SK-N-SH (cell line): ENCODE measurements at regions not wholly inside any gene's neighbourhood (a gene's known extent, or its start where the extent isn't known, plus 50 kb on each side); places are given as distances from the start of the nearest gene placed in this dataset.

Experiments used
- CTCF ChIA-PET: fragments of 300-600, 350-600 bp; formaldehyde crosslinking; extraction: SDS; loops from one replicate; lab custom pipeline; 2021; lab: Yijun Ruan, JAX
- POLR2A ChIA-PET: fragments of 350-600 bp; sonication (Branson Sonifier 250); formaldehyde crosslinking; extraction: SDS; loops from one replicate; lab custom pipeline; 2020; ENCODE audit warnings: antibody characterized with exemption, inconsistent platforms; lab: Yijun Ruan, JAX
- DNase-seq: peaks from one replicate; pipeline ENCODE4 v3.0.0; 2012
- H2AFZ ChIP-seq: fragments of 200-600 bp; sonication (generic); 2 replicates; pipeline ENCODE4 v1.8.1; 2016; ENCODE audit warnings: antibody characterized with exemption, mild to moderate bottlenecking, low read depth
- H3F3A ChIP-seq: fragments of 200-600 bp; sonication (generic); replicated peaks from 2 replicates; pipeline ENCODE3; 2016; ENCODE audit warnings: antibody characterized with exemption, mild to moderate bottlenecking; ENCODE audit not compliant: insufficient read depth
- H3K27ac ChIP-seq, 2 experiments: fragments of 200-500 bp in 1 of 2; fragments of 200-600 bp in 1 of 2; sonication (Bioruptor generic) in 1 of 2; sonication (generic), shearing (Covaris generic) in 1 of 2; 2 replicates each; pipeline versions ENCODE4 v1.5.1 to v1.6.1; 2014 to 2016; ENCODE audit warnings: low read depth in 2 of 2, inconsistent platforms in 1 of 2, low read length in 1 of 2, mild to moderate bottlenecking in 1 of 2, mixed read lengths in 1 of 2
- H3K27me3 ChIP-seq: fragments of 200-600 bp; sonication (generic), shearing (Covaris generic); 2 replicates; pipeline ENCODE4 v1.6.1; 2016; ENCODE audit warnings: mixed run types; ENCODE audit not compliant: insufficient read depth
- H3K36me3 ChIP-seq, 2 experiments: fragments of 200-500 bp in 1 of 2; fragments of 200-600 bp in 1 of 2; sonication (Bioruptor generic) in 1 of 2; sonication (generic) in 1 of 2; replicated peaks in 1 of 2; 2 replicates each; pipeline versions ENCODE3 to v1.5.1; 2014 to 2016; ENCODE audit warnings: low read length in 1 of 2, mild to moderate bottlenecking in 1 of 2; ENCODE audit not compliant: insufficient read depth in 2 of 2, control insufficient read depth in 1 of 2
- H3K4me1 ChIP-seq, 2 experiments: fragments of 200-500 bp in 1 of 2; fragments of 200-600 bp in 1 of 2; sonication (Bioruptor generic) in 1 of 2; sonication (generic), shearing (Covaris generic) in 1 of 2; 2 replicates each; pipeline versions ENCODE4 v1.5.1 to v1.6.1; 2014 to 2016; ENCODE audit warnings: low read depth in 1 of 2, low read length in 1 of 2, mixed run types in 1 of 2; ENCODE audit not compliant: insufficient read depth in 2 of 2, control insufficient read depth in 1 of 2
- H3K4me2 ChIP-seq: fragments of 200-600 bp; sonication (generic), shearing (Covaris generic); 2 replicates; pipeline ENCODE4 v1.6.1; 2017; ENCODE audit warnings: mixed run types
- H3K4me3 ChIP-seq, 2 experiments: fragments of 200-500 bp in 1 of 2; fragments of 200-600 bp in 1 of 2; sonication (Bioruptor generic) in 1 of 2; sonication (generic), shearing (Covaris generic) in 1 of 2; 2 replicates each; pipeline versions ENCODE4 v1.5.1 to v1.8.1; 2014 to 2016; ENCODE audit warnings: low read depth in 2 of 2, inconsistent platforms in 1 of 2, low read length in 1 of 2, mild to moderate bottlenecking in 1 of 2, mixed read lengths in 1 of 2, moderate library complexity in 1 of 2
- H3K79me2 ChIP-seq: fragments of 200-600 bp; sonication (generic); 2 replicates; pipeline ENCODE4 v1.8.1; 2017; ENCODE audit warnings: mild to moderate bottlenecking; ENCODE audit not compliant: insufficient read depth
- H3K9ac ChIP-seq: fragments of 200-600 bp; sonication (generic); 2 replicates; pipeline ENCODE4 v1.6.1; 2017; ENCODE audit warnings: mixed run types
- H3K9me2 ChIP-seq: fragments of 200-600 bp; sonication (generic); 2 replicates; pipeline ENCODE4 v1.6.1; 2017; ENCODE audit warnings: mixed run types
- H3K9me3 ChIP-seq: fragments of 200-600 bp; sonication (generic); 2 replicates; pipeline ENCODE4 v1.6.1; 2017; ENCODE audit warnings: mixed run types, mild to moderate bottlenecking, moderate library complexity
- H4K20me1 ChIP-seq: fragments of 200-600 bp; sonication (generic); 2 replicates; pipeline ENCODE4 v1.6.1; 2017; ENCODE audit warnings: mild to moderate bottlenecking, mixed run types; ENCODE audit not compliant: insufficient read depth
- CTCF ChIP-seq: fragments of 200-600 bp; sonication (generic); IDR thresholded peaks from 2 replicates; pipeline ENCODE4 v1.6.1; 2017; ENCODE audit warnings: antibody characterized with exemption, mild to moderate bottlenecking, moderate library complexity
- ELF1 ChIP-seq: IDR thresholded peaks from 2 replicates; pipeline ENCODE4 v1.4.0; 2012
- FOSL2 ChIP-seq: IDR thresholded peaks from 2 replicates; pipeline ENCODE4 v1.4.0; 2012; ENCODE audit warnings: low read depth, mild to moderate bottlenecking, moderate library complexity, borderline replicate concordance
- GABPA ChIP-seq: IDR thresholded peaks from 2 replicates; pipeline ENCODE4 v1.4.0; 2012; ENCODE audit warnings: low read depth, mild to moderate bottlenecking
- JUND ChIP-seq: IDR thresholded peaks from 2 replicates; pipeline ENCODE4 v1.4.0; 2012
- MEF2A ChIP-seq: IDR thresholded peaks from 2 replicates; pipeline ENCODE4 v1.4.0; 2012; ENCODE audit warnings: low read depth, borderline replicate concordance
- MXI1 ChIP-seq: IDR thresholded peaks from 2 replicates; pipeline ENCODE4 v1.6.1; 2012; ENCODE audit warnings: mild to moderate bottlenecking, low read depth, low read length, improper control_type of control experiment
- NFIC ChIP-seq: IDR thresholded peaks from 2 replicates; pipeline ENCODE4 v1.4.0; 2012; ENCODE audit warnings: borderline replicate concordance
- PBX3 ChIP-seq: IDR thresholded peaks from 2 replicates; pipeline ENCODE4; 2012
- RAD21 ChIP-seq: IDR thresholded peaks from 2 replicates; pipeline ENCODE4 v1.6.1; 2012; ENCODE audit warnings: mild to moderate bottlenecking, low read length
- RCOR1 ChIP-seq: fragments of 150-350 bp; IDR thresholded peaks from 2 replicates; pipeline ENCODE4 v1.6.1; 2017; ENCODE audit warnings: antibody characterized with exemption, low read length
- SIN3A ChIP-seq: IDR thresholded peaks from 2 replicates; pipeline ENCODE4 v1.6.1; 2012; ENCODE audit warnings: low read depth, mild to moderate bottlenecking, low read length, moderate library complexity, borderline replicate concordance
- TCF12 ChIP-seq: IDR thresholded peaks from 2 replicates; pipeline ENCODE4 v1.4.0; 2012
- ZBTB33 ChIP-seq: IDR thresholded peaks from 2 replicates; pipeline ENCODE4 v1.4.0; 2012; ENCODE audit warnings: low read depth, borderline replicate concordance
- WGBS: methylation state at CpG from one replicate; pipeline ENCODE4 v1.1.6; 2017; ENCODE audit warnings: low lambda C conversion rate; 5-methylcytosine and 5-hydroxymethylcytosine counted together

- Histone ChIP-seq H4K20me1 (peaks cover 5% of the 10 kb centered on the region; the same call in 1 of the 2 replicates), H3K9me3 (no peaks in the 10 kb centered on the region), H2AFZ (no peak overlapping the region), H3K4me3 (no peak overlapping the region), H3K9ac (no peak overlapping the region), H3K9me2 (no peaks in the 10 kb centered on the region), H3K4me2 (peak overlapping the region; percentile 20; the same call in 1 of the 2 replicates), H3K27me3 (no peaks in the 10 kb centered on the region), H3F3A (peaks cover 20% of the 10 kb centered on the region), H3K27ac (peak overlapping the region; percentile 18 to 44; a peak in 2 of 4 replicates)
- 56% methylated on average over 2 of the region's 2 CpGs for WGBS
- DNase-seq: no peak
- POLR2A ChIA-PET: no interaction called here
- TF ChIP-seq CTCF (no peak), PBX3 (peak; percentile 75), MXI1 (no peak), TCF12 (0 out of 2 replicates have a peak, but pooled peaks have one; percentile 9), RAD21 (no peak), FOSL2 (peak; percentile 9; the same call in 1 of the 2 replicates)
- TF ChIP-seq, all 33 proteins: peak for 3
- Histone ChIP-seq H3K79me2 (peaks cover 38% of the 10 kb centered on the region), H3K4me1 (peaks cover 3 to 33% of the 10 kb centered on the region in 2 experiments), H3K36me3 (no peaks in the 10 kb centered on the region)
- CTCF ChIA-PET: interaction anchor here (0.8 to 9.3 kb wide), 2 partner anchors 245 to 716 kb away, joined by 4 to 179 read pairs; no protein-coding TSS in a partner anchor
Observed at GRCh38 chr9:109906766-109907382, 126.9 kb downstream of the PALM2AKAP2 start.

- WGBS: 89% methylated on average over 5 of the region's 5 CpGs
- no peak overlapping the region for H3K4me3 ChIP-seq
- H3K27ac ChIP-seq: peak overlapping the region; percentile 18 to 44; a peak in 2 of 4 replicates
- no peaks in the 10 kb centered on the region for H3K36me3 ChIP-seq
- no peak overlapping the region for H3K9ac ChIP-seq
- DNase-seq: no peak
- H3K4me1 ChIP-seq: peaks cover 5 to 35% of the 10 kb centered on the region in 2 experiments
- H3K79me2 ChIP-seq: peaks cover 38% of the 10 kb centered on the region
- H2AFZ ChIP-seq: no peak overlapping the region
- ChIA-PET CTCF (interaction anchor here (9.3 kb wide), 1 partner anchor 245 kb away, joined by 179 read pairs; no protein-coding TSS in a partner anchor), POLR2A (no interaction called here)
- peaks cover 24% of the 10 kb centered on the region for H3F3A ChIP-seq
- H4K20me1 ChIP-seq: peaks cover 5% of the 10 kb centered on the region; the same call in 1 of the 2 replicates
- no peaks in the 10 kb centered on the region for H3K9me2 ChIP-seq
- peak overlapping the region; percentile 20; the same call in 1 of the 2 replicates for H3K4me2 ChIP-seq
- no peaks in the 10 kb centered on the region for H3K9me3 ChIP-seq
- H3K27me3 ChIP-seq: no peaks in the 10 kb centered on the region
- TF ChIP-seq JUND (no peak), RCOR1 (no peak), ZBTB33 (no peak), MEF2A (no peak), GABPA (no peak), ELF1 (no peak), SIN3A (no peak), NFIC (no peak)
- TF ChIP-seq, all 33 proteins: peak for 0
Observed at GRCh38 chr9:109907400-109907799, 127.4 kb downstream of the PALM2AKAP2 start.
